ENCODE measurements at regions not wholly inside any gene's neighbourhood (a gene's known extent, or its start where the extent isn't known, plus 50 kb on each side); places are given as distances from the start of the nearest gene placed in this dataset.

DNA sequence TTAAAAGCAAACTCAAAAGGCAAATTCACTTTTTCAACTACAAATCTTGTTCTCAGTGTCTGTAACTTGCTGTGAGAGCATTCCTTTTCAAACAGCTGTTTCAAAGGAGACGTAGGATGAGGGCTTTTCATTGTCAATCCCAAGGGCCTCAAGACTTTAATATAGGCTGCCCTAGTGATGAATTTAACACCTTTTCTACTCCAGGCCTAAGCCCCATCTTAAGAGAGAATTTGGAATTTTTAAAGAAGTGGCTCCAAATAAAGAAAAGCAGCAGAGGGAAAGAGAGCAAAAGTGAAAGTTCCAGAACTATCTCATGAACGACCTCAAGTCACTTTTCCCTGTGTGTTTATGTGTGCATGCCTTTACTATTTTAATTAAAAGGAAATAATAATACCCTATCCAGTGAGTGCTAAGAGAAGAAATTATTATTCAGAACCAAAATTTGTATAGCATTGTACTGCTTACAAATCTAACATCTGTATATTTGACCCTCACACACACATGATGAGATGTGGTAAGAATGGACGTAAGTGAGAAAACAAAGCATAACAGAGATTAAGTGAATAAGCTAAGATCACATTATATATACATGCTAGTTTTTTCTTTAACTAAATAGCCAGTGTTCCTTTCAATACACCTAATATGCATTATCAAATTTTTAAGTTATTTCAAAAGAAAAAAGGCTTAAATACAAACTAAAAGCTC, 196.4 kb downstream of the VGLL3 start:
- no peak for DNase-seq
- no peaks in the 10 kb centered on the region for H3K27me3 ChIP-seq (ENCODE audit: low read depth)
- TF ChIP-seq, protein P1, sequence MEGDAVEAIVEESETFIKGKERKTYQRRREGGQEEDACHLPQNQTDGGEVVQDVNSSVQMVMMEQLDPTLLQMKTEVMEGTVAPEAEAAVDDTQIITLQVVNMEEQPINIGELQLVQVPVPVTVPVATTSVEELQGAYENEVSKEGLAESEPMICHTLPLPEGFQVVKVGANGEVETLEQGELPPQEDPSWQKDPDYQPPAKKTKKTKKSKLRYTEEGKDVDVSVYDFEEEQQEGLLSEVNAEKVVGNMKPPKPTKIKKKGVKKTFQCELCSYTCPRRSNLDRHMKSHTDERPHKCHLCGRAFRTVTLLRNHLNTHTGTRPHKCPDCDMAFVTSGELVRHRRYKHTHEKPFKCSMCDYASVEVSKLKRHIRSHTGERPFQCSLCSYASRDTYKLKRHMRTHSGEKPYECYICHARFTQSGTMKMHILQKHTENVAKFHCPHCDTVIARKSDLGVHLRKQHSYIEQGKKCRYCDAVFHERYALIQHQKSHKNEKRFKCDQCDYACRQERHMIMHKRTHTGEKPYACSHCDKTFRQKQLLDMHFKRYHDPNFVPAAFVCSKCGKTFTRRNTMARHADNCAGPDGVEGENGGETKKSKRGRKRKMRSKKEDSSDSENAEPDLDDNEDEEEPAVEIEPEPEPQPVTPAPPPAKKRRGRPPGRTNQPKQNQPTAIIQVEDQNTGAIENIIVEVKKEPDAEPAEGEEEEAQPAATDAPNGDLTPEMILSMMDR (IDR thresholded peaks at IDR 0.05; ENCODE audit: borderline replicate concordance) = no peak
- intact Hi-C loops (cut with micrococcal nuclease) = no loop called here
- peak overlapping the region; percentile 22 for H3K4me3 ChIP-seq
- peak overlapping the region; percentile 58 for H3K27ac ChIP-seq (replicated peaks)
- H3K9me3 ChIP-seq (replicated peaks) = no peaks in the 10 kb centered on the region
- no peaks in the 10 kb centered on the region for H3K4me1 ChIP-seq
- H3K36me3 ChIP-seq = no peaks in the 10 kb centered on the region

DNA sequence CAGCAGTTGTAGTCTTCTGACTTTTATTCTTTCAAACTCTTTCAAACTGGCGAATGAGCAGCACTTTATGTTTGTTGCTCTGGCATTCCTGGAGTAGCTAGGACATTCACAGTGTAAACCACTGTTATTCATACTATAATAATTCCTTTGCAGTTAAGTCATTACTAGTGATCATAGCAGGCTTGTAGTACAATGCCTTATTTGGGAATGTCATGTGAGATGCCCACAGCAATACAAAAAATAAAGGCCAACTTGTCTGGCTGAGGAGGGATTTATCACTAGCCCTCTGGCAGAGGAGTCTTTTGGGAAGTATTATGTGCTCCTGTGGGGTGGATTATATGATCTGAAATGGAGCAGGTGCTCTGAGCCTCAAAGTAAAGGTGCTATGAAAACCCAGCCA, 197.2 kb downstream of the VGLL3 start:
- intact Hi-C loops (cut with micrococcal nuclease) = no loop called here
- TF ChIP-seq, protein P1 (IDR thresholded peaks at IDR 0.05; ENCODE audit: borderline replicate concordance) = no peak
- no peak for DNase-seq

DNA sequence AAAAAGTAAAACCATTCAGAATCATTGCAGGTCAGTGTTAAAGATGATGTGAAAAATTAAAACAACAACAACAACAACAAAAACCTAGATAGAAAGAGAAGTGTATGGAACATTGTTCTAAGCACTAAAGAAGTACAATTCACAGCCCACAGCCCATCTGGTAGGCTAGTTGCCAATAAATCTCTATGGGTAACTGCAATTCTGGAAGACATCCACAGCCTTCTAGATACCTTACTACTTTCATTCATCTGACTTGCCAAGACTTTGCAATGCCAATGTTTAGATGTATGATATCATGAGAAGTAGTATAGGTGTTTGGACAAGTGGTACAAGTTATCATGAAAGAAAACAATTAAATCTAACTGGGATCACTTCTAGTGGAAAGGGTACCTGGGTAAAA, 198.6 kb downstream of the VGLL3 start:
- Histone ChIP-seq H3K9me3 (replicated peaks) (no peaks in the 10 kb centered on the region), H3K27ac (replicated peaks) (no peak overlapping the region), H3K36me3 (no peaks in the 10 kb centered on the region), H3K27me3 (ENCODE audit: low read depth) (no peaks in the 10 kb centered on the region), H3K4me1 (no peaks in the 10 kb centered on the region), H3K4me3 (no peak overlapping the region)
- intact Hi-C loops (cut with micrococcal nuclease) = no loop called here
- no peak for DNase-seq
- TF ChIP-seq, protein P1 (IDR thresholded peaks at IDR 0.05; ENCODE audit: borderline replicate concordance) = no peak

More for the DNA sequence above, 197.2 kb downstream of the VGLL3 start:
- no peaks in the 10 kb centered on the region for H3K4me1 ChIP-seq
- H3K27me3 ChIP-seq (ENCODE audit: low read depth) = no peaks in the 10 kb centered on the region
- H3K9me3 ChIP-seq (replicated peaks) = no peaks in the 10 kb centered on the region
- peak overlapping the region; percentile 58 for H3K27ac ChIP-seq (replicated peaks)
- no peaks in the 10 kb centered on the region for H3K36me3 ChIP-seq
- no peak overlapping the region for H3K4me3 ChIP-seq

DNA sequence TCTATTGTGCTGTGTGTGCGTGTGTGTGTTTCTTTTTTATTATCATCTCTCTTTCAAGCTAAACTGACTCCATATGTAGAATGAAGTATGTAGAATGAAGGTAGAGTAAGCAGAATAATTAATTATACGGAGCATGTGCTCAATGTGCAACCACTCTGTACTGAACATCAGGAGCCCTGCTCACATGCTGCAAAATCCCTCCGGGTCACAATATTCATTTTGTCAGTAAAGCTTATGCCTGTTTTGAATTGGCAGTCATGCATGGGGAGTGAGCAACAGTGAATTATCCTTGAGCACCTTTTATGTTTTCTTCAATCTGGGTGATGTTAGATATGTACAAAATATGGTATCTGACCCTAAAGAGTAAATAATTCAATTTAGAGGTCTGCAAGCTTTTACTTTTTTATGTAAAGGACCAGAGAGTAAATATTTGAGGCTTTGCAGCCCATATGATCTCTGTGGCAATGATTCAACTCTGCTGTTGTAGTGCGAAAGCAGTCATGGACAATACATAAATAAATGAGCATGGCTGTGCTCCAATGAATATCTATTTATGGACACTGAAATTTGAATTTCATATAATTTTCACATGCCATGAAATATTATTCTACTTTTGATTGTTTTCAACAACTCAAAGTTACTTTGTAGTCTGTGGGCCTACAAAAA, 199.9 kb downstream of the VGLL3 start:
- TF ChIP-seq, protein P1 (IDR thresholded peaks at IDR 0.05; ENCODE audit: borderline replicate concordance) = no peak
- Histone ChIP-seq H3K9me3 (replicated peaks) (no peaks in the 10 kb centered on the region), H3K4me3 (no peak overlapping the region), H3K36me3 (no peaks in the 10 kb centered on the region), H3K27me3 (ENCODE audit: low read depth) (no peaks in the 10 kb centered on the region), H3K27ac (replicated peaks) (no peak overlapping the region), H3K4me1 (no peaks in the 10 kb centered on the region)
- intact Hi-C loops (cut with micrococcal nuclease) = no loop called here
- no peak for DNase-seq

DNA sequence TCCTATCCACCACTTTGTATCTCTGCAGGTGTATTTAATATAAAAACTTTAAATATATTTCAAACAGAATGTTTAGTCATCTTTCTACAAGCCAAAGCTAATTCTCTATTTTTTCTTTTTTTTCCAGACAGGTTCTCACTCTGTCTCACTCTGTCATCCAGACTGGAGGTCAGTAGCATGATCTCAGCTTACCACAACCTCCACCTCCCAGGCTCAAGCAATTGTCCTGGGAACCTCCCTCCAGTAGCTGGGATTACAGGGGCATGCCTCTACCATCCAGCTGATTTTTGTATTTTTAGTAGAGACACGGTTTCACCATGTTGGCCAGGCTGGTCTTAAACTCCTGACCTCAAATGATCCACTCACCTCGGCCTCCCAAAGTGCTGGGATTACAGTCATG, 202.6 kb downstream of the VGLL3 start:
- H3K4me1 ChIP-seq = no peaks in the 10 kb centered on the region
- no peaks in the 10 kb centered on the region for H3K9me3 ChIP-seq (replicated peaks)
- H3K27me3 ChIP-seq (ENCODE audit: low read depth) = no peaks in the 10 kb centered on the region
- intact Hi-C loops (cut with micrococcal nuclease) = no loop called here
- no peak overlapping the region for H3K4me3 ChIP-seq
- no peaks in the 10 kb centered on the region for H3K36me3 ChIP-seq
- DNase-seq = no peak
- H3K27ac ChIP-seq (replicated peaks) = no peak overlapping the region
- TF ChIP-seq, protein P1 (IDR thresholded peaks at IDR 0.05; ENCODE audit: borderline replicate concordance) = no peak

All from left ventricle myocardium inferior (tissue), 1 donor.